Fibroblast of lung (primary cell): ENCODE measurements at regions not wholly inside any gene's neighbourhood (a gene's known extent, or its start where the extent isn't known, plus 50 kb on each side); places are given as distances from the start of the nearest gene placed in this dataset.

Experiments used
- CTCF ChIP-seq, 2 donors: IDR thresholded peaks in 1 of 2; conservative IDR thresholded peaks in 1 of 2; 1 replicate in 1 of 2; 2 replicates in 1 of 2; pipeline ENCODE4 v1.5.1; 2011 to 2012; ENCODE audit warnings: low read length in 2 of 2, control low read depth in 1 of 2, inconsistent platforms in 1 of 2, low read depth in 1 of 2, mild to moderate bottlenecking in 1 of 2
- EZH2 ChIP-seq: IDR thresholded peaks from 2 replicates; pipeline ENCODE4 v1.5.1; 2012; ENCODE audit warnings: low read length, control low read depth, mild to moderate bottlenecking; ENCODE audit errors: missing control alignments

DNA sequence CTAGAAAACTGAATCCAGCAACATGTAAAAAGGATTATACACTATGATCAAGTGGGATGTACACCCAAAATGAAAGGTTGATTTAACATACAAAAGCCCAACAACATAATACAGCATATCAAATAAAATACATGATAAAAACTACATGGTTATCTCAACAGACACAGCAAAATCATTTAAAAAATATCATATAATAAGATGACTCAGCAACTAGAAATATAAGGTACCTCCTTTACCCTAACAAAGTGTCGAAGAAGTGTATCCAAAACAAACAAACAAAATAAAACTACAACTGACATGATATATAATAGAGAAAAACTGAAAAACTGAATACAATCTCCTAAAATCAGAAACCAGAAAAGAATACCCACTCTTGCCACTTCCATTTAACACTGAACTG lies 969.1 kb downstream of the AMY1C start:
- TF ChIP-seq CTCF (conservative IDR thresholded peaks at IDR 0.05 in 1 of 2, IDR thresholded peaks at IDR 0.05 in 1 of 2; ENCODE audit: low read depth in 1 of 2, low read length in 2 of 2) (no peak), EZH2 (no peak)
